Chondrocyte (in vitro differentiated cells): ENCODE measurements at regions not wholly inside any gene's neighbourhood (a gene's known extent, or its start where the extent isn't known, plus 50 kb on each side); places are given as distances from the start of the nearest gene placed in this dataset.

Experiments
- DNase-seq: peaks from one replicate; pipeline ENCODE4 v3.0.0; 2021; ENCODE audit warnings: mixed read lengths, low spot score
- H3K27ac Mint-ChIP-seq: one replicate; pipeline ENCODE4 v1.8.0; 2021; ENCODE audit warnings: mild to moderate bottlenecking, moderate library complexity, mixed read lengths; ENCODE audit not compliant: unreplicated experiment
- H3K27me3 Mint-ChIP-seq: 2 replicates; pipeline ENCODE4 v1.8.0; 2021; ENCODE audit warnings: low read depth, mixed read lengths
- H3K36me3 Mint-ChIP-seq: 2 replicates; pipeline ENCODE4 v1.8.0; 2021; ENCODE audit warnings: low read depth, mixed read lengths
- H3K4me1 Mint-ChIP-seq: 2 replicates; pipeline ENCODE4 v1.8.0; 2021; ENCODE audit warnings: low read depth, mild to moderate bottlenecking, mixed read lengths
- H3K4me3 Mint-ChIP-seq: one replicate; pipeline ENCODE4 v1.8.0; 2021; ENCODE audit warnings: mild to moderate bottlenecking, moderate library complexity, mixed read lengths; ENCODE audit not compliant: unreplicated experiment
- H3K9me3 Mint-ChIP-seq: 2 replicates; pipeline ENCODE4 v1.8.0; 2021; ENCODE audit warnings: low read depth, mixed read lengths
- TF ChIP-seq, protein P1 (sequence below): fragments of 200-600 bp; sonication (generic); IDR thresholded peaks from 2 replicates; pipeline ENCODE4 v1.5.0; 2021; ENCODE audit warnings: antibody characterized with exemption, mild to moderate bottlenecking, moderate library complexity

DNA sequence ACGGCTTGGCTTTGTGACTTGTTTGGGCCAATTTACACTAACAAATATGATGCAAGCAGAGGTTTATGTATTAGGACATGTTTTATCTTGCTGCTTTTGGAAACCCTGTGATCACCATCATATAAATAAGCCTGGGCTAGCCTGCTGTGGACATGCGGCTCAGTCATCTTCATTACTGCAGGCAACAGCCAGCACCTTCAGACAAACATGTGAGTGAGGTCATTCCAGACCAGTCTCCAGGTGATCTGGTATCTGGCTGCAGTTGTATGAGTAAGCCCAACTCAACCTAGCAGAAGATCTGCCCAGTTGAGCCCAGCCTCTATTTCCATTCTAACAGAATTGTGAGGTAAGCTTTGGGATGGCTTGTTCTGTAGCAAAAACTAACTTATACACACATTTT lies 254.6 kb upstream of the ATP5MC3 start:
- Mint-ChIP-seq H3K36me3 (no peaks in the 10 kb centered on the region), H3K4me1 (no peaks in the 10 kb centered on the region), H3K4me3 (no peak overlapping the region), H3K27me3 (peaks cover 22% of the 10 kb centered on the region), H3K9me3 (no peaks in the 10 kb centered on the region), H3K27ac (no peak overlapping the region)
- TF ChIP-seq, protein P1, sequence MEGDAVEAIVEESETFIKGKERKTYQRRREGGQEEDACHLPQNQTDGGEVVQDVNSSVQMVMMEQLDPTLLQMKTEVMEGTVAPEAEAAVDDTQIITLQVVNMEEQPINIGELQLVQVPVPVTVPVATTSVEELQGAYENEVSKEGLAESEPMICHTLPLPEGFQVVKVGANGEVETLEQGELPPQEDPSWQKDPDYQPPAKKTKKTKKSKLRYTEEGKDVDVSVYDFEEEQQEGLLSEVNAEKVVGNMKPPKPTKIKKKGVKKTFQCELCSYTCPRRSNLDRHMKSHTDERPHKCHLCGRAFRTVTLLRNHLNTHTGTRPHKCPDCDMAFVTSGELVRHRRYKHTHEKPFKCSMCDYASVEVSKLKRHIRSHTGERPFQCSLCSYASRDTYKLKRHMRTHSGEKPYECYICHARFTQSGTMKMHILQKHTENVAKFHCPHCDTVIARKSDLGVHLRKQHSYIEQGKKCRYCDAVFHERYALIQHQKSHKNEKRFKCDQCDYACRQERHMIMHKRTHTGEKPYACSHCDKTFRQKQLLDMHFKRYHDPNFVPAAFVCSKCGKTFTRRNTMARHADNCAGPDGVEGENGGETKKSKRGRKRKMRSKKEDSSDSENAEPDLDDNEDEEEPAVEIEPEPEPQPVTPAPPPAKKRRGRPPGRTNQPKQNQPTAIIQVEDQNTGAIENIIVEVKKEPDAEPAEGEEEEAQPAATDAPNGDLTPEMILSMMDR: no peak
- no peak for DNase-seq

DNA sequence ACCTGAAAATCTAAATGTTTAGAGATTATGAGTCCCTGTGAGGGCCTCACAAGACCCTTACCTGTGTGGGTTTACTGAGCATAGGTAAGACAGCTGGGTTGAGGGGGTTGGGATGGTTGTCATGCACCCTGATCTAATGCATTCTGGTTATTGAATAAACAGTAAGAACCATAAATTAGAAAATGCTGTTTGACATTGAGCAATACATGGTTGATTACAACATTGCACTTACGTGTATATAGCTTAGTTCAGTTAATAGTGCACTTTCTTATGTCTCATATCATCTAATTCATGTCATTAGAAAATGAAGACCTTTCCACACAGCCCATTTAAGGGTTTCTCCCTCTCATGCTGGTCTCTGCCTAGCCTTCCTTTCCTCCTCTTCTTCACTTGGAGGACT lies 253.5 kb upstream of the ATP5MC3 start:
- Mint-ChIP-seq H3K9me3 (no peaks in the 10 kb centered on the region), H3K27me3 (peaks cover 22% of the 10 kb centered on the region), H3K4me1 (no peaks in the 10 kb centered on the region), H3K36me3 (no peaks in the 10 kb centered on the region), H3K4me3 (no peak overlapping the region), H3K27ac (no peak overlapping the region)
- TF ChIP-seq, protein P1: no peak
- no peak for DNase-seq

DNA sequence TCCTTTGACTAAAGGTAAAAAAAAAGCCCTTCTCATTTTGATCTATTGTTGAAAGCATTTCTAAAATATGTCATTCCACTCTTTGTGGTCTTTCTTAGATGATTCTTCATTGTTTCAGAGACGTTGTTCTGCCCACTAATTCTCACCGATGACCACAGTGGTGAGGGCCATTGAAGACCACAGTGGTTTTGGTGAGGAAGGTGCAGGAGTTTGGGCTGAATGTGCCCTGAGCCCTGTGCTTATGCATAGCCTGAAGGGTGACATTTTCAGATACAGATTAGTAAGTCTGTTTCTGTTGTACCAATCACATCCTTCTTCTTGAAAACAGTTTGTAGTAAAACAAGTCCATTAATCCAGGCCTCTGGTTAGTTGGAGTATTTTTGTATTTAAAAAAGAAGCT lies 251.3 kb upstream of the ATP5MC3 start:
- H3K27me3 Mint-ChIP-seq: peaks cover 17% of the 10 kb centered on the region
- peaks cover 8% of the 10 kb centered on the region for H3K9me3 Mint-ChIP-seq
- no peaks in the 10 kb centered on the region for H3K36me3 Mint-ChIP-seq
- no peaks in the 10 kb centered on the region for H3K4me1 Mint-ChIP-seq
- no peak overlapping the region for H3K27ac Mint-ChIP-seq
- H3K4me3 Mint-ChIP-seq: no peak overlapping the region
- TF ChIP-seq, protein P1: no peak
- no peak for DNase-seq

DNA sequence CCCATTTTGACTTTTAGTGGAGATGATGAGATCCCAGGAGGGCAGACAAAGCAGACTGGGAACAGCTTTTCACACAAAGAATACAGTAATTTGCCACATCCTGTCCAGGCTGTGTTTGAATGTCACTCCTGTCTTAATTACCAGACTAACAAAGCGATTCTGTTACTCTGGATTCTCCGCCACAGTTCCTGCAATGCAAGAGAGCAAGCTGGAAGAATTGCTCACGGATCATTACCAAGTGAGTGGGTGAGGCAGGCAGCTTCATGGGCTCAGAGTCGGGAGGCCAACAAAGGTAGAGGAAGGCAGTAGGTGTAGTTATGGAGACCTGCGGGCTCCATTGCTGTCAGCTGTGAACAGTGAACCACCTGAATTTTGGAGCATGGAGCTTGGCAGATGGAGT lies 250.5 kb upstream of the ATP5MC3 start:
- no peak overlapping the region for H3K4me3 Mint-ChIP-seq

DNA sequence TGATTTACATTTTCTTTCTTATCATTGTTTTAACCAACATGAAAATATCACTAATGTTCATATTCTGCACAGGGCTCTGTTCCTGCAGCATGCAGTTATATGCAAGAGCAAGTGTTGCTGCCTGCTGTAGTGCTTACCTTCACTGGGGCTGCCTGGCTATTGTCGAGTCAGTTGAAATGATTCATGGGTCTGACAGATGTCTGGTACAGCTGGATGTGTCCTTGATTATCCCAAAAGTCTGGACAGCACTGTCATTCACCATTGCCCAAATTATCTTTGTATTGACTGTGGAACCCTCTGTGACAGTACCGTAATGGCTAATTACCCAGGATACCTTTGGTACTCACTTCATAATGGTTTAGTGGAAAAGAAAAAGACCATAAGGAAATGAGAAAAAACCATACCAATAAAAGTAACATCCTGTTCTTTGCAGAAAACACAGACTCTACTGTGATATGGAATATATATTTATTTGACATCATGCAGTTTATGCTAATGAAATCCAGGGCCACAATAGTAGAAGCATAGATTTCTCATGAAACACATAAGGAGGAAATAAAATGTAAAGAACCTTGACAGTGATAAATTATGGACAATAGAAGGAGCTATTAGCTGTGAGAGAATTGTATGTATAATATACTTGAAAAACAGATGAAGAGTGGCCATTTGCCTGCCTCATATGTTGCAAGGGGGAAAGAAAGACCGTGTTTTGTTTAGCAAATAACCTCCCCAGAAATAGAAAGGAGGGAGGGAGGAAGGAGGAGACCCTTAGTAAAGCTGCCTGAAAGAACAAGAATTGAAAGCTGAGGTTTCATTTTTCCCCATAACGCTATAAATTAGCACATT lies 249.8 kb upstream of the ATP5MC3 start:
- Mint-ChIP-seq H3K27ac (no peak overlapping the region), H3K4me3 (no peak overlapping the region), H3K27me3 (peaks cover 17% of the 10 kb centered on the region), H3K9me3 (peaks cover 8% of the 10 kb centered on the region), H3K36me3 (no peaks in the 10 kb centered on the region), H3K4me1 (no peaks in the 10 kb centered on the region)
- TF ChIP-seq, protein P1: no peak
- DNase-seq: no peak

More for the DNA sequence above, 250.5 kb upstream of the ATP5MC3 start:
- Mint-ChIP-seq H3K27ac (no peak overlapping the region), H3K27me3 (peaks cover 17% of the 10 kb centered on the region), H3K4me1 (no peaks in the 10 kb centered on the region), H3K9me3 (peaks cover 8% of the 10 kb centered on the region), H3K36me3 (no peaks in the 10 kb centered on the region)
- DNase-seq: no peak
- TF ChIP-seq, protein P1: no peak
